ENCODE measurements at regions not wholly inside any gene's neighbourhood (a gene's known extent, or its start where the extent isn't known, plus 50 kb on each side); places are given as distances from the start of the nearest gene placed in this dataset.

DNA sequence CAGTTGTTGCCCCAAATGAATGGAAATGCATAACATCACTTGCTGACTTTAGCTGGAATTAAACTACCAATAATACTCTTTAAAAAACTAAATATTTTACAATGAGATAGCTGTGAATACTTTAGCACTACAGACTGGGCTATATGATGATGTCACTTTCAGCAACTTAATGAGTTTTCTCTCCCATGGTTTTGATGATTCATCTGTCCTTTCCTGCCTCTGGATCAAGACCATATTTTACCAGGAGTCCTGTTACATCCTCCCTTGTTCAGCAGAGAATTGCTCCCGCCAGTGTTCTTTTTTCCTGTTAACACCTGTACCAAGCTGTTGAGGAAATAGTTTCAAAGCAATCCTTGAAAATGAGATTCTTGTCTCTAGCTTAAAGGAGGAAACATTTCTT lies 543.0 kb downstream of the SPRY1 start:
- DNase-seq: no peak

DNA sequence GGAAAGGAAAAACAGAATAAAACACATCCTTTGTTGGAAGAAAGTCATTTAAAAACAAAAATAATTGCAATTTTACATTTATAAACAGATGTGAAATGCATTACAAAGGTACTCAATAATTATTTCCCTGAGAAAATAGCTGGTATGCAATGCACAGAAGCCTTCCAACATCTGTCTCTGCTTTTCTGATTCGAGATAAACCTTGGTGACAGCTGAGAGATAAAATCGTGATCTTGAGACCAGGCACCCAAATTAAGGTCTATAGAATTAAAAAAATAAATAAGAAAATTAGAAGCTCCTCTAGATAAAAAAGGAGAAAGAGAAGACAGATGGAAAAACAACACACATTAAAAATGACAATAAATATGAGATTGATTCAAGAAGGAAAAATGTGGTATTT lies 544.0 kb downstream of the SPRY1 start:
- DNase-seq: no peak

GRCh38 chr4:123941306-123941705 lies 544.7 kb downstream of the SPRY1 start:
- no peak for DNase-seq

- DNase-seq: no peak
Measured at GRCh38 chr4:123943976-123944375, 547.4 kb downstream of the SPRY1 start.

- no peak for DNase-seq
Measured at GRCh38 chr4:123945301-123945700, 548.7 kb downstream of the SPRY1 start.

DNA sequence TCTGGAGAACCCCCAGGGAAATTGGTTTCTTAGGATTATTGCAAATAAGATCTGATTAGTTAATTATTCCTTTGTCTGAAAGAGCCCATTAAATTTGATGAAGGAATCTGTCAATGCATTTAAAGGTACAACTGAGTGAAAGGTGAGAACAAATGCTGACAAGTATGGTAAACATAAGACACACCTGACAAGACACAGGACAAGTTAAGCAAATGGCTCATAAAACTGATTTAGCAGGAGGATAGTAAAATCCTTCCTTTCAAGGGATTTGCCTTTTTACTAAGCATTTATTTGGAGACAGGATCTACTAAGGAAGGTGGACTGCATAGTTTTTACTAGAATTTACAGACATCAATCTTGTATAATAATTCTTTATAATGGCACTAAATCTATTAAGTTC lies 553.9 kb downstream of the SPRY1 start:
- DNase-seq: no peak

- no peak for DNase-seq
Measured at GRCh38 chr4:123952530-123953274, 556.1 kb downstream of the SPRY1 start.

DNA sequence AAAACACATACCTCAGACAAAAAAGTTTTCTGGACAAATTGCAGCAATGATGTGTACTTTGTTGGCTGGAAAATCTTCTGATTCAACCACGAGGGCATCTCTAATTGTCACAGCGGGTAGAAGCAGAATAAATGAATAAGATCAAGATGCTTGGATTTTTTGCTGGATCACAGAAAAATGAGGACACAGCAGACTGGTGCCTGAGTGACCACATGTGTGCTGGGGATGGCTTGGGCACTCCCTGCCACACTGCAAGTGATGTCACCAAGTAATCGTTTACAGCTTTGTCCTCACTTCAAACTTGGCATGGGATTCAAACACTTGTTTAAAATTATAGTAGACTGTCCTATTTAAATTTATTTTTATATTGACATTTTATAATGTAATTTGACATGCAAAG lies 557.0 kb downstream of the SPRY1 start:
- no peak for DNase-seq

DNA sequence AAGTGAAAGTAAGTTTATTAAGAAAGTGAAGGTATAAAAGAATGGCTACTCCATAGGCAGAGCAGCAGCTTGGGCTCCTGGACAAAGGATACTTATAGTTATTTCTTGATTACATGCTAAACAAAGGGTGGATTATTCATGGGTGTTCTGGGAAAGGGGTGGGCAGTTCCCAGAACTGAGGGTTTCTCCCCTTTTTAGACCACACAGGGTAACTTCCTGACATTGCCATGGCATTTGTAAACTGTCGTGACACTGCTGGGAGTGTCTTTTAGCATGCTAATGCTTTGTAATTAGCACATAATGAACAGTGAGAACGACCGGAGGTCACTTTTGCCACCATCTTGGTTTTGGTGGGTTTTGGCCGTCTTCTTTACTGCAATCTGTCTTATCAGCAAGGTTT lies 557.6 kb downstream of the SPRY1 start:
- DNase-seq: no peak

- DNase-seq: no peak
Measured at GRCh38 chr4:123955167-123955800, 558.7 kb downstream of the SPRY1 start.

DNA sequence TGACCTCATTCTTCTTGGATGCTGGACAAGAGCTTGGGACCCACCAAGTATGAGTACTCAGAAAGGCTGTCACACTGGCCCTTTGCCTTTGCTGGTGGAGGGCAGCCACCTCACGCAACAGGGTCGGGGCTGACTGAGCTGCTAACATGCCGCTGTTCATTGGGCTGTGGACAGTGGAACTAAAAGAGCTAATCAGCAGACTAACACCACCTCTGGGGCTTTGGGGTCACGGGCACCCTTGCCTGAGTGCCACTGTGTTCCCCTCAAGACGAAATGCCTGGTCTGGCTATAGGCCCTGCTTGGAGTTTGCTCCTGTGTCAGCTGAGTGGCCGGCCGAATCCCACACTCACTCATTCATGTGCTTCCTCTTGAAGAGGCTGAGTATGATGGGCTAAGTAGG lies 559.6 kb downstream of the SPRY1 start:
- DNase-seq: no peak

GRCh38 chr4:123966990-123967769 lies 570.6 kb downstream of the SPRY1 start:
- peak; percentile 49 for DNase-seq

DNA sequence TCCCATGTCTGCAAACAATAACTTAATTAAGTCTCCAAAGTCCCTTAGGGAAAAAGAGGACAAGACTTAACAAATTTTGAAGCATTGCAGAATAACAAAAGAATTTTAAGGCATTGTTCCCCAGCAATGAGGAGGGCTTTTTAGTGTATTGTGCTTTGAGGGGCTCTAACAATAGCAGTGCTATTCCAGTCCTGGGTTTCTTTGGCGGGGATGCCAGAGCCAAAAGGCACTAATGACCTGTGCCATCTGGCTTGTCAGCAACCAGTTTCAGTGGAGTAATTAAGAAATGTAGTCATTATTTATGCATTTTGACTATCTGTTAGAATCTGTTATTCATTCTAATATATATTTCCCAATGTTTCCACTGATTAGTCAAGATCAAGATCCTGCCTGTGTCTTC lies 575.4 kb downstream of the SPRY1 start:
- DNase-seq: peak; percentile 74

- DNase-seq: no peak
Measured at GRCh38 chr4:123974386-123975149, 578.0 kb downstream of the SPRY1 start.

- peak; percentile 82 for DNase-seq
Measured at GRCh38 chr4:123976285-123976684, 579.7 kb downstream of the SPRY1 start.

DNA sequence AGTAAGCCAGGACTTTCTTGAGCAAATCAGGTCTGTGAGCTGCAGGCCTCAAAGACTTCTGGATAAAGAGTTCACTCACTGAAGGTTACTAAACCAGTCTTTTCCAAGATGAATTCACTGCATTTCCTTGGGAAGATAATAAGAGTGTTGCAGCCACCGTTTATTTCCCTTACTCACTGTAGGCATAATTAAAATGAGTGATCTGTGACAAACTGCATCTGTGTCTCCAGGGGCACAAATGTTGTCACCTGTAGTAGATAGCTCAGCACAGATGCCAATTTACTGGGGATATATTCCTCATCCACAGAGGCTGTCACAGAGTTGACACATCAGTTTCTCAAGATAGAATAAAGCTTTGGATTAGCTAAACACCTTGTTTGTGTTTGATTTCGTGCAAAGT lies 580.2 kb downstream of the SPRY1 start:
- DNase-seq: no peak

GRCh38 chr4:123977641-123978081 lies 581.1 kb downstream of the SPRY1 start:
- no peak for DNase-seq

- no peak for DNase-seq
Measured at GRCh38 chr4:123978637-123979036, 582.0 kb downstream of the SPRY1 start.

DNA sequence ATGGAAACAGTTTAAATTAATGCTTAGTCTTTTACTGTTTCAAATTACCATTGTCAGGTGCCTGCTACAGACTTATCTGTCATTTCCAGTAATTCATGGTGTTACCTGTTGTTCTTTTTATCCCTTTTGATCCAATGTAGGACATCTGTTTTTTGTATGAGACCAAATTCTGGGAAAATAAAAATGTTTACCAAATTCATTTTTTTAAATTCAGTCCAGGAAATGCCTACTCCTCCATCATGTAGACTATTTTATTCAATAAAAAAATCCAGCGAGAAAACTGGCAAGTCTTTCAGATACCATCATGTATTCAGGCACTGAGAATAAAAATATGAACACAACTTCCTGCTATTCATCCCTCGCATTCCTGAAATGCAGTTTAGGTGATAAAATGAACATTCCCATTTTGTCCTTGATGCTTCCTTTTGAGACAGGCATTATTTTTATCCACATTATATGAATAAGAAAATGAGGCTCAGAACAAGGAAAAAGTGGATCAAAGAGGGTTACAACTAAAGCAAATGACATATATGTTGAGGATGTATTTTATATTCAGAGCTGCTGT lies 584.2 kb downstream of the SPRY1 start:
- no peak for DNase-seq

- DNase-seq: no peak
Measured at GRCh38 chr4:123984886-123985285, 588.3 kb downstream of the SPRY1 start.

DNA sequence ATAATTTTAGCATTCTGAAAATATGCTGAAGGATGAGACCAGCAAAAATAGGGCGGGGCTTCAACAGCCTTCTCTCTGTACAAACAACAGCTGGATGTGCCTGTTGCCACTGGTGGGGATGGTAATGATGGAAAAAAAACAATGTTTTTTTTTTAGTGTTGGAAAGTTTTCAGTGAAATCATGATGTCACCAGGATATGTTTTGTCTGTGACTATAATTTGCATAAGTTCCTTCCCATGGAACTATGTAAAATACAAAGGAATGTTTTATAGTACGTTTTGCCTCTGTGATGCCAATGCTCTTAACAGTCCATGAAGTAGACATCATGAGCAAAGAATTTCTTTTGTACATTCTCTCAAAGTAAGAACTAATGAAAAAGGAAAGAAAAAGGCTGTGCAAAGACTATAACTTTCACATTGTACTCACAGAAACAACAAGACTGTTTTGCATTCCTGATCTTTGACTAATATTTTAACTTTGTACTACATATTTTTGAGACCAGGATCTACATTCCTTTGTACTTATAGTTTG lies 589.7 kb downstream of the SPRY1 start:
- DNase-seq: peak; percentile 94

DNA sequence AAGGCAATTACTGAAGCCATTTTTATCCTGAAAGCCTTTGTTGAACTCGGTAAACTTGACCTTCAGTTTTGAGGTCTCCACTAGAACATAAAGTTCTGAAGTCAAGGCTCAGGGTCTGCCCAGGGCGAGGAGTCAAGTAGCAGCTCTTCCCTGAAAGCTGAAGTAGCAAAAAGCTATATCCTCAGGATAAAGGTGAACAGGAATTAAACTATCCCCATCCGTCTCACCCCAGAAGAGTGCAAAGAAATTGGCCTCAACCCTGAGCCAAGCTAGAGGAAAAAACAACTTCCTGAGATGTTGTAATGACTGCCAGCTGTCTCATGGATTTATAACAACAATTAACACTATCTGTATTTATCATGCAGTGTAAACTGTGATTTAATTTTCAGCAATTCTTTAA lies 590.8 kb downstream of the SPRY1 start:
- DNase-seq: no peak

Data from skin of body (tissue), 1 donor.